Nephron (organoid): ENCODE measurements at regions not wholly inside any gene's neighbourhood (a gene's known extent, or its start where the extent isn't known, plus 50 kb on each side); places are given as distances from the start of the nearest gene placed in this dataset.
A peak's percentile ranks its signal among the peaks of the same experiment; 100 is the strongest.

Experiments used
- H3K27ac Mint-ChIP-seq, 3 experiments: 2 replicates each; pipeline ENCODE4 v1.8.0; 2020; ENCODE audit warnings: mixed read lengths in 3 of 3, mild to moderate bottlenecking in 2 of 3, moderate library complexity in 1 of 3
- H3K27me3 Mint-ChIP-seq: 2 replicates; pipeline ENCODE4 v1.8.0; 2021; ENCODE audit warnings: low read depth, mild to moderate bottlenecking, moderate library complexity, mixed read lengths
- H3K36me3 Mint-ChIP-seq: 2 replicates; pipeline ENCODE4 v1.8.0; 2020; ENCODE audit warnings: low read depth, mixed read lengths
- H3K4me1 Mint-ChIP-seq: 2 replicates; pipeline ENCODE4 v1.8.0; 2020; ENCODE audit warnings: mixed read lengths
- H3K4me3 Mint-ChIP-seq, 3 experiments: 2 replicates each; pipeline ENCODE4 v1.8.0; 2020; ENCODE audit warnings: mild to moderate bottlenecking in 3 of 3, mixed read lengths in 3 of 3, moderate library complexity in 2 of 3
- H3K9me3 Mint-ChIP-seq: 2 replicates; pipeline ENCODE4 v1.8.0; 2020; ENCODE audit warnings: mixed read lengths
- TF ChIP-seq, protein P1 (sequence below), 3 experiments: fragments of 200-600 bp; sonication (generic); IDR thresholded peaks; one replicate each; pipeline ENCODE4 v1.5.0; 2021; ENCODE audit warnings: antibody characterized with exemption in 3 of 3; ENCODE audit not compliant: unreplicated experiment in 3 of 3

GRCh38 chr10:44763331-44763730 is 147.8 kb upstream of the TMEM72 start:
- H3K36me3 Mint-ChIP-seq: no peaks in the 10 kb centered on the region
- H3K27ac Mint-ChIP-seq: no peak overlapping the region
- H3K27me3 Mint-ChIP-seq: no peaks in the 10 kb centered on the region
- H3K4me1 Mint-ChIP-seq: peaks cover 39% of the 10 kb centered on the region
- H3K9me3 Mint-ChIP-seq: no peaks in the 10 kb centered on the region
- no peak overlapping the region for H3K4me3 Mint-ChIP-seq
- TF ChIP-seq, protein P1, sequence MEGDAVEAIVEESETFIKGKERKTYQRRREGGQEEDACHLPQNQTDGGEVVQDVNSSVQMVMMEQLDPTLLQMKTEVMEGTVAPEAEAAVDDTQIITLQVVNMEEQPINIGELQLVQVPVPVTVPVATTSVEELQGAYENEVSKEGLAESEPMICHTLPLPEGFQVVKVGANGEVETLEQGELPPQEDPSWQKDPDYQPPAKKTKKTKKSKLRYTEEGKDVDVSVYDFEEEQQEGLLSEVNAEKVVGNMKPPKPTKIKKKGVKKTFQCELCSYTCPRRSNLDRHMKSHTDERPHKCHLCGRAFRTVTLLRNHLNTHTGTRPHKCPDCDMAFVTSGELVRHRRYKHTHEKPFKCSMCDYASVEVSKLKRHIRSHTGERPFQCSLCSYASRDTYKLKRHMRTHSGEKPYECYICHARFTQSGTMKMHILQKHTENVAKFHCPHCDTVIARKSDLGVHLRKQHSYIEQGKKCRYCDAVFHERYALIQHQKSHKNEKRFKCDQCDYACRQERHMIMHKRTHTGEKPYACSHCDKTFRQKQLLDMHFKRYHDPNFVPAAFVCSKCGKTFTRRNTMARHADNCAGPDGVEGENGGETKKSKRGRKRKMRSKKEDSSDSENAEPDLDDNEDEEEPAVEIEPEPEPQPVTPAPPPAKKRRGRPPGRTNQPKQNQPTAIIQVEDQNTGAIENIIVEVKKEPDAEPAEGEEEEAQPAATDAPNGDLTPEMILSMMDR (IDR thresholded peaks at IDR 0.05; ENCODE audit: unreplicated experiment in 3 of 3): no peak

- Mint-ChIP-seq H3K27me3 (no peaks in the 10 kb centered on the region), H3K4me1 (peaks cover 30% of the 10 kb centered on the region), H3K9me3 (no peaks in the 10 kb centered on the region), H3K4me3 (no peak overlapping the region), H3K27ac (no peak overlapping the region), H3K36me3 (no peaks in the 10 kb centered on the region)
- TF ChIP-seq, protein P1 (IDR thresholded peaks at IDR 0.05; ENCODE audit: unreplicated experiment in 3 of 3): no peak
Observed at GRCh38 chr10:44765299-44765698, 145.8 kb upstream of the TMEM72 start.

DNA sequence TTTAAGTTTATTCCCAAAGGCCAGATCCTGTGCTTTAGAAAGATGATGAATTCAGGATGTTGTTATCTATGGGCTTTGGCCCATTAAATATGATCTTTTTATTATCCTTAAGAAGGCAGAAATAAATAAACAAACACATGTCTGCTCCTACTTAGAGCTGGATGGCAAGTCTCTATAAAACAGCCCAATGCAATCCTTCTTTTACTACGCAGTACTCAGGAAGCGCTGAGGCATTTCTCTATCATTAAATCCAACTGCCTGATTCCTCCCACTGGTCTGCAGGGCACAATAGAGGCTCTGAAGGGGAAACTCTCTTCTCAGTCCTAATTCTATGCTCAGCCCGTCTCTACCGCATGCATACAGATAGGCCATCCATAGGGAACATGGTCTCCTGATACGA is 144.5 kb upstream of the TMEM72 start:
- Mint-ChIP-seq H3K4me3 (no peak overlapping the region), H3K9me3 (no peaks in the 10 kb centered on the region), H3K36me3 (no peaks in the 10 kb centered on the region), H3K27ac (peak overlapping the region in 2 of 3 experiments; percentile 14 to 47), H3K4me1 (peaks cover 18% of the 10 kb centered on the region), H3K27me3 (no peaks in the 10 kb centered on the region)
- TF ChIP-seq, protein P1 (IDR thresholded peaks at IDR 0.05; ENCODE audit: unreplicated experiment in 3 of 3): no peak

DNA sequence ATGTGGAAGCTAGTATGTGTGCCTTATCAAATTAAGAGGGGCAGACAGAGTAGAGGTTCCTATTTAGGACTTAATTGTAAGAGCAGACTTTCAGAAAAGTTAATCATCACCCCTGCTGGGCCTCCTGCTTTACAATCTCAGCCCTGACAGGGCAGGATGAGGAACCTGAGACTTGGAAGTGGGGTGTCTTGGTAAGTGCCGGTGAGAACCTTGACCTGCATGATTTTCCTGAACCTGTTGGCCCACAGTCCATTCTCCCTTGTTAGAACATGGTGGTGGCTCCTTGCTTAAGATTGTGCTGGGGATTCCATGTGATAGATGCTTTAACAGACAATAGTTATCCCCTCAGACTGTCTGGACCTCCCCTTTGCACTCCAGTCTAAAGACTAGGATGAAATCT is 141.7 kb upstream of the TMEM72 start:
- H3K27ac Mint-ChIP-seq: peak overlapping the region in 2 of 3 experiments; percentile 64 to 71

DNA sequence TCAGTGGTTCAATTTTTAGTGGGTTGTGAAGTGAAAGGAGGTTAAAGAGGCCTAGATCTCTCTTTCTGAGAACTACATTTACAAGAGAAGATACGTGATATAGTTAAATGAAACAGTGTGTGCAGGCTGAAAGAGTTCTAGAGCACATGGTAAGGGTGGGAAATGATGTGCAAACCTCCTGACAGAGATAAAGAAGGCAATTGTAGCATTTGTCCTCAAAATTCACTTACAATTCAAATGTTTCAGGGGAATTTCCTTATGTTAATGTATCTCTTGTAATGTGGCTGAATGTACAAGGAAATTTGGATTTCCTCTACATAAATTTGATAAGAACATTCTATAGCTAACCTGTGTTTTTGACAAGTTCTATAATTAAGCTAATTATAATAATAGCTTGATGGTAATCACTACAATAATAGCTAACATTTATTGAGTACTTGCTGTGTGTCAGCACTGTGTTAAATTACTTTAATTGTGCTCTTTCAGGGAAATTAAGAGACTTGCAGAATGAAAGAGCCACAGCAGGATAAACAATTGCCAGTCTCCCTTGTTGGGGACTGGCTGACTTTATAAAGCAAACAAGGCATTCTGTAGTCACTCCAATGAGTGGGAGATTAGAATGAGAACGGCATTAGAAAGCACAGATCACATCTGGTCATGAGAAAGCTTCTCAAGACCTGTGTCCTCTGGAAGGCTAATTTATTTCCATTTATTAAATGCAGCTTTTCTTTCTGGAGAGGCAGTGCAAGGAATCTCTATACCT is 139.7 kb upstream of the TMEM72 start:
- Mint-ChIP-seq H3K4me3 (no peak overlapping the region), H3K27me3 (peaks cover 11% of the 10 kb centered on the region), H3K4me1 (peaks cover 23% of the 10 kb centered on the region), H3K9me3 (no peaks in the 10 kb centered on the region), H3K27ac (no peak overlapping the region), H3K36me3 (no peaks in the 10 kb centered on the region)
- TF ChIP-seq, protein P1 (IDR thresholded peaks at IDR 0.05; ENCODE audit: unreplicated experiment in 3 of 3): no peak

More for the DNA sequence above, 141.7 kb upstream of the TMEM72 start:
- no peak overlapping the region for H3K4me3 Mint-ChIP-seq
- H3K9me3 Mint-ChIP-seq: no peaks in the 10 kb centered on the region
- peaks cover 18% of the 10 kb centered on the region for H3K4me1 Mint-ChIP-seq
- H3K36me3 Mint-ChIP-seq: no peaks in the 10 kb centered on the region
- TF ChIP-seq, protein P1 (IDR thresholded peaks at IDR 0.05; ENCODE audit: unreplicated experiment in 3 of 3): no peak
- H3K27me3 Mint-ChIP-seq: peaks cover 11% of the 10 kb centered on the region

GRCh38 chr10:44773565-44773964 is 137.6 kb upstream of the TMEM72 start:
- peaks cover 11% of the 10 kb centered on the region for H3K27me3 Mint-ChIP-seq
- peaks cover 19% of the 10 kb centered on the region for H3K4me1 Mint-ChIP-seq
- no peak overlapping the region for H3K4me3 Mint-ChIP-seq
- H3K36me3 Mint-ChIP-seq: no peaks in the 10 kb centered on the region
- TF ChIP-seq, protein P1 (IDR thresholded peaks at IDR 0.05; ENCODE audit: unreplicated experiment in 3 of 3): no peak
- H3K27ac Mint-ChIP-seq: no peak overlapping the region
- H3K9me3 Mint-ChIP-seq: no peaks in the 10 kb centered on the region
